ENCODE measurements at regions not wholly inside any gene's neighbourhood (a gene's known extent, or its start where the extent isn't known, plus 50 kb on each side); places are given as distances from the start of the nearest gene placed in this dataset.

DNA sequence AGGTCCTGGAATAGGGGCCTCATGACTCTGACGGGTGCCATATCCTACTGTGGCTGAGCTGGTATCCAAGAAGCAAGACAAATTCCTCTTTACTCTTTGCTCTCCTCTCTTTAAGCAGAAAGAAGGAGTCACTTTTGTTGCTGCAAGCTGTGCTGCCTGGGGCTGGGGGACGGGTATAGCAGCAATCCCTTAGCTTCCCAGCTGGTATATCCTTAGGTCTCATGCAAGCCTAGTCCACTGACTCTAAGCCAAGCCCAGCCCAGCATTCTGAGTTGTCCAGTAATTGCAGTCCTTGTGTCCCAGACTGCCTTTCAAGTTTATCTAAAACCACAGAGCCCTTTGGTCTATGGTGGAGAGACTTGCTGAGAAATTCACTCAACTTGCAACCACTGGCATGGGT is 893.0 kb upstream of the PRR20A start:
- TF ChIP-seq HDAC2 (IDR thresholded peaks at IDR 0.05; ENCODE audit: borderline replicate concordance in 1 of 2, low read depth in 2 of 2, low read length in 2 of 2) (no peak), FOSL1 (IDR thresholded peaks at IDR 0.05; ENCODE audit: insufficient read depth, low read depth, low read length) (no peak), POLR2AphosphoS5 (IDR thresholded peaks at IDR 0.05; ENCODE audit: low read depth, low read length) (no peak), POLR2A (IDR thresholded peaks at IDR 0.05; ENCODE audit: control extremely low read depth in 1 of 2, low read depth in 2 of 2, low read length in 2 of 2) (no peak), TCF12 (IDR thresholded peaks at IDR 0.05; ENCODE audit: low read depth, low read length) (no peak)
- TF ChIP-seq, protein P1, sequence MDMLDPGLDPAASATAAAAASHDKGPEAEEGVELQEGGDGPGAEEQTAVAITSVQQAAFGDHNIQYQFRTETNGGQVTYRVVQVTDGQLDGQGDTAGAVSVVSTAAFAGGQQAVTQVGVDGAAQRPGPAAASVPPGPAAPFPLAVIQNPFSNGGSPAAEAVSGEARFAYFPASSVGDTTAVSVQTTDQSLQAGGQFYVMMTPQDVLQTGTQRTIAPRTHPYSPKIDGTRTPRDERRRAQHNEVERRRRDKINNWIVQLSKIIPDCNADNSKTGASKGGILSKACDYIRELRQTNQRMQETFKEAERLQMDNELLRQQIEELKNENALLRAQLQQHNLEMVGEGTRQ (IDR thresholded peaks at IDR 0.05; ENCODE audit: low read length) = no peak

Data from H1 (cell line).